SK-N-MC (cell line): ENCODE measurements at regions not wholly inside any gene's neighbourhood (a gene's known extent, or its start where the extent isn't known, plus 50 kb on each side); places are given as distances from the start of the nearest gene placed in this dataset.

Experiments
- DNase-seq: peaks from one replicate; pipeline ENCODE4 v3.0.0-alpha.2; 2011; ENCODE audit warnings: low read depth, low spot score
- H3K27ac ChIP-seq: fragments of 200-600 bp; sonication (generic); 2 replicates; pipeline ENCODE4 v1.5.1; 2016; ENCODE audit warnings: mixed run types
- H3K36me3 ChIP-seq: fragments of 200-600 bp; sonication (generic); 2 replicates; pipeline ENCODE4 v1.6.1; 2017; ENCODE audit warnings: antibody characterized with exemption, low read length, mixed read lengths; ENCODE audit not compliant: insufficient read depth
- H3K4me3 ChIP-seq: fragments of 200-600 bp; sonication (generic); 2 replicates; pipeline ENCODE4 v1.5.1; 2016
- H3K9ac ChIP-seq: fragments of 200-600 bp; sonication (generic); 2 replicates; pipeline ENCODE4 v1.8.0; 2017; ENCODE audit warnings: mixed run types, mixed read lengths; ENCODE audit not compliant: insufficient read length
- H3K9me3 ChIP-seq: fragments of 200-600 bp; sonication (generic); 2 replicates; pipeline ENCODE4 v1.6.1; 2017; ENCODE audit warnings: low read depth, mild to moderate bottlenecking, antibody characterized with exemption, low read length, moderate library complexity, mixed read lengths
- EZH2 ChIP-seq: fragments of 200-600 bp; sonication (generic); IDR thresholded peaks from one replicate; pipeline ENCODE4 v1.6.1; 2017; ENCODE audit warnings: antibody characterized with exemption
- FOXP2 ChIP-seq: optimal IDR thresholded peaks from 2 replicates; pipeline ENCODE3; 2011; ENCODE audit warnings: mild to moderate bottlenecking, moderate library complexity; ENCODE audit not compliant: insufficient read depth; ENCODE audit errors: extremely low read length, control extremely low read depth
- POLR2AphosphoS5 ChIP-seq: IDR thresholded peaks from 2 replicates; pipeline ENCODE4 v1.6.1; 2012; ENCODE audit warnings: mild to moderate bottlenecking, low read depth, low read length, borderline replicate concordance

DNA sequence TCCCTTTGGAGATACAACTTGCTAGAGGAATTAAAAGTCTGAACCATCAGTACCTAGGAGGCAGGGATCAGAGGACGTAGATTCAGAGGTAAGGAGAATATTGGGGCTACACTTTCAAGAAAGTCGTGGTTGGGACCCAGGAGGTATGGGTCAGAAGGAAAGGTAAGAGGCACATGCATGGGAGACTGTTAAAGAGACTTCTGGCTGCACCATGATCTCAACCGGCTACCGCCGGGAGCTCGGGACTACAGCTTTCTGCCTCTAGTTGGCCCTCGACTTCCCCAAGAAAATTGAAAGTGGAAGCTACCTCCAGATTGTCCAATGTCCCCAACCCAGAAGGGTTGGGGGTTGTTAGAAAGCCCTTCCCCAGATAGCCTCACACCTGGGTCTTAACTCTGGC lies 355.7 kb upstream of the TMPRSS15 start:
- TF ChIP-seq FOXP2 (no peak), POLR2AphosphoS5 (no peak), EZH2 (no peak)
- DNase-seq, result no peak
- Histone ChIP-seq H3K4me3 (no peak overlapping the region), H3K9ac (no peak overlapping the region), H3K36me3 (no peaks in the 10 kb centered on the region), H3K27ac (no peak overlapping the region), H3K9me3 (no peaks in the 10 kb centered on the region)

GRCh38 chr21:18759751-18760161 lies 356.2 kb upstream of the TMPRSS15 start:
- TF ChIP-seq FOXP2 (no peak), EZH2 (no peak), POLR2AphosphoS5 (no peak)
- H3K9me3 ChIP-seq, result no peaks in the 10 kb centered on the region
- no peak overlapping the region for H3K9ac ChIP-seq
- H3K36me3 ChIP-seq, result no peaks in the 10 kb centered on the region
- no peak for DNase-seq
- H3K27ac ChIP-seq, result no peak overlapping the region
- no peak overlapping the region for H3K4me3 ChIP-seq

DNA sequence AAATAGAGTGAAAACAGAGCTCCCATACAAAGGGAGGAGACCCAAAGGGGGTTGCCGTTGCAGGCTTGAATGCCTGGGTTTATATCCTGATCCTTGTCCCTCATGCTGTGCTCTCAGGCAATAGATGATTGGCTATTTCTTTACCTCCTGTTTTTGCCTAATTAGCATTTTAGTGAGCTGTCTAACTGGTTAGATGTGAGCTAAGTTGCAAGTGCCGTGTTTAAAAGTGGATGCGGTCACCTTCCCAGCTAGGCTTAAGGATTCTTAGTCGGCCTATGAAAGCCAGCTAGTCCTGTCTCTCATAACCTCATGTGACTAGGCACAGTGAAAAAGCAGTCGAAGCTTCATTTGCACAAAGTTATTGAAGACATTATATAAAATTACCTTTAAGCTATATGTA lies 356.7 kb upstream of the TMPRSS15 start:
- no peak overlapping the region for H3K9ac ChIP-seq
- H3K9me3 ChIP-seq, result no peaks in the 10 kb centered on the region
- TF ChIP-seq EZH2, result no peak
- no peak for TF ChIP-seq POLR2AphosphoS5
- TF ChIP-seq FOXP2, result no peak
- no peak for DNase-seq
- H3K27ac ChIP-seq, result no peak overlapping the region
- H3K4me3 ChIP-seq, result no peak overlapping the region
- H3K36me3 ChIP-seq, result no peaks in the 10 kb centered on the region

- H3K9ac ChIP-seq, result no peak overlapping the region
- DNase-seq, result no peak
- H3K27ac ChIP-seq, result no peak overlapping the region
- no peaks in the 10 kb centered on the region for H3K9me3 ChIP-seq
- H3K36me3 ChIP-seq, result no peaks in the 10 kb centered on the region
- TF ChIP-seq EZH2 (no peak), FOXP2 (no peak), POLR2AphosphoS5 (no peak)
- no peak overlapping the region for H3K4me3 ChIP-seq
Measured at GRCh38 chr21:18764720-18765119, 361.1 kb upstream of the TMPRSS15 start.

- DNase-seq, result no peak
- H3K27ac ChIP-seq, result no peak overlapping the region
- H3K4me3 ChIP-seq, result no peak overlapping the region
- H3K9ac ChIP-seq, result no peak overlapping the region
- H3K36me3 ChIP-seq, result no peaks in the 10 kb centered on the region
- TF ChIP-seq EZH2 (no peak), FOXP2 (no peak), POLR2AphosphoS5 (no peak)
- H3K9me3 ChIP-seq, result no peaks in the 10 kb centered on the region
Measured at GRCh38 chr21:18769599-18769998, 366.0 kb upstream of the TMPRSS15 start.

GRCh38 chr21:18771845-18772380 lies 368.3 kb upstream of the TMPRSS15 start:
- no peaks in the 10 kb centered on the region for H3K36me3 ChIP-seq
- H3K4me3 ChIP-seq, result no peak overlapping the region
- no peak overlapping the region for H3K27ac ChIP-seq
- H3K9ac ChIP-seq, result no peak overlapping the region
- TF ChIP-seq POLR2AphosphoS5, result no peak
- no peaks in the 10 kb centered on the region for H3K9me3 ChIP-seq
- no peak for DNase-seq

- Histone ChIP-seq H3K27ac (no peak overlapping the region), H3K9ac (no peak overlapping the region)
Measured at GRCh38 chr21:18772404-18772803, 368.8 kb upstream of the TMPRSS15 start.

DNA sequence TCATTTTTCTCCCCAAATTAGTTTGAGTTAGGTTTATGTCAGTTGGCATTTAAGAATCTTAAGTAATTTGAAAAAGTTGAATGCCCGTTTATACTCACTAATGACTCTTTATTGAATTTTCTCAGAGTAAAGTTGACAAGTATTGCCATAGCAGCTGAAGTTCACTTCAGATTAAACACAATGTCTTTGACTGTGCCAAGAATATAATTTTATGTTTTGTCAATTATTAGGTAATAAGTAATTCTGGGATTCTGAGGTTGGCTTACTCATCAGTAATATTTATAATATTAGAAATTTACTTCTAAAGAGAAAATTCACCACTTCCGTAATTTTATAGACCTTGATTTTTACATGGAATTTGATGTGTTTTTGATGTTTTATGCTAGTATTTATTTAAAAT lies 369.3 kb upstream of the TMPRSS15 start:
- no peak for DNase-seq
- Histone ChIP-seq H3K9ac (no peak overlapping the region), H3K36me3 (no peaks in the 10 kb centered on the region), H3K27ac (no peak overlapping the region), H3K4me3 (no peak overlapping the region), H3K9me3 (no peaks in the 10 kb centered on the region)
- TF ChIP-seq POLR2AphosphoS5, result no peak
- no peak for TF ChIP-seq FOXP2
- TF ChIP-seq EZH2, result no peak

More at GRCh38 chr21:18772404-18772803, 368.8 kb upstream of the TMPRSS15 start:
- no peaks in the 10 kb centered on the region for H3K36me3 ChIP-seq
- TF ChIP-seq POLR2AphosphoS5 (no peak), FOXP2 (no peak), EZH2 (no peak)
- H3K9me3 ChIP-seq, result no peaks in the 10 kb centered on the region
- no peak for DNase-seq
- H3K4me3 ChIP-seq, result no peak overlapping the region

DNA sequence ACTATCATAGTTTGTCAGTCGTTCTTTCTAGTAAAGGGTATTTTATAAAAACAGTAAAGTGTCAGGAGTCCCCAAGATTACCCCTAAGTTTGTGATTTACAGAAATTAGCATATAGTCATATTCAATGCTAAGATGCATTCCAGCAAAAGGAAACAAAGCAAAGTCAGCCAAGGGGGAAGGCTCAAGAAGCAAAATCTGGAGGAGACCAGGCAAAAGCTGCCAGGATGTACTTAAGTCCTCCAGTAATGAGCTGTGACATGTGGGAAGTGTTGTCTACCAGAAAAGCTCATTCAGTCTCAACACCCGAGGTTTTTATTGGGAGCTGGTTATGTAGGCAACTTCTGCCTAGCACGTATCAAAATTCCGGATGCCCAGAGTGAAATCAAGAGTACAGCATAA lies 373.4 kb upstream of the TMPRSS15 start:
- Histone ChIP-seq H3K27ac (no peak overlapping the region), H3K4me3 (no peak overlapping the region), H3K36me3 (no peaks in the 10 kb centered on the region), H3K9me3 (no peaks in the 10 kb centered on the region), H3K9ac (no peak overlapping the region)
- no peak for TF ChIP-seq POLR2AphosphoS5
- no peak for TF ChIP-seq FOXP2
- no peak for TF ChIP-seq EZH2
- DNase-seq, result no peak
